BJ (cell line): ENCODE measurements at regions not wholly inside any gene's neighbourhood (a gene's known extent, or its start where the extent isn't known, plus 50 kb on each side); places are given as distances from the start of the nearest gene placed in this dataset.

ENCODE experiments used
- CTCF ChIA-PET: fragments of 350-600 bp; formaldehyde crosslinking; extraction: SDS; loops from one replicate; lab custom pipeline; 2021; ENCODE audit warnings: antibody characterized with exemption, inconsistent platforms; lab: Yijun Ruan, JAX
- POLR2A ChIA-PET: fragments of 300-600 bp; sonication (Branson Sonifier 250); formaldehyde crosslinking; extraction: SDS; loops from one replicate; lab custom pipeline; 2021; ENCODE audit warnings: antibody characterized with exemption; lab: Charles Lee
- DNase-seq: peaks from one replicate; pipeline ENCODE4 v3.0.0-alpha.2; 2011; ENCODE audit warnings: low read depth
- H3K27me3 ChIP-seq: 2 replicates; pipeline ENCODE4 v1.6.0; 2011; ENCODE audit warnings: low read length; ENCODE audit not compliant: control insufficient read depth, insufficient read depth
- H3K36me3 ChIP-seq: 2 replicates; pipeline ENCODE4 v1.5.1; 2011; ENCODE audit warnings: low read length; ENCODE audit not compliant: control insufficient read depth, insufficient read depth
- H3K4me3 ChIP-seq: 2 replicates; pipeline ENCODE4 v1.5.1; 2011; ENCODE audit warnings: low read depth, mild to moderate bottlenecking, control low read depth, low read length
- CTCF ChIP-seq: IDR thresholded peaks from 2 replicates; pipeline ENCODE4 v1.5.1; 2011; ENCODE audit warnings: low read depth, mild to moderate bottlenecking, control low read depth, inconsistent platforms, low read length, moderate library complexity; ENCODE audit not compliant: insufficient read depth

- TF ChIP-seq CTCF, result no peak
- Histone ChIP-seq H3K36me3 (no peaks in the 10 kb centered on the region), H3K4me3 (no peak overlapping the region), H3K27me3 (no peaks in the 10 kb centered on the region)
- ChIA-PET POLR2A (no interaction called here), CTCF (interaction anchor here (0.6 to 2.8 kb wide), 7 partner anchors 7 to 84 kb away, joined by 3 to 8 read pairs (median 4); no protein-coding TSS in a partner anchor)
- DNase-seq, result no peak
Measured at GRCh38 chr6:25035512-25036435, 100.0 kb upstream of the RIPOR2 start.

- TF ChIP-seq CTCF, result no peak
- Histone ChIP-seq H3K36me3 (no peaks in the 10 kb centered on the region), H3K27me3 (no peaks in the 10 kb centered on the region), H3K4me3 (no peak overlapping the region)
- POLR2A ChIA-PET, result no interaction called here
- CTCF ChIA-PET, result interaction anchor here (0.7 to 2.8 kb wide), 6 partner anchors 8 to 31 kb away, joined by 3 to 8 read pairs (median 4); no protein-coding TSS in a partner anchor
- no peak for DNase-seq
Measured at GRCh38 chr6:25036461-25036860, 100.7 kb upstream of the RIPOR2 start.

GRCh38 chr6:25038300-25038699 lies 102.5 kb upstream of the RIPOR2 start:
- no peaks in the 10 kb centered on the region for H3K27me3 ChIP-seq
- H3K36me3 ChIP-seq, result no peaks in the 10 kb centered on the region
- ChIA-PET POLR2A (no interaction called here), CTCF (interaction anchor here (1.5 kb wide), 1 partner anchor 182 kb away, joined by 5 read pairs; no protein-coding TSS in a partner anchor)
- no peak overlapping the region for H3K4me3 ChIP-seq
- no peak for TF ChIP-seq CTCF
- DNase-seq, result no peak

- H3K27me3 ChIP-seq, result no peaks in the 10 kb centered on the region
- ChIA-PET CTCF (interaction anchor here (1.5 kb wide), 1 partner anchor 183 kb away, joined by 5 read pairs; no protein-coding TSS in a partner anchor), POLR2A (no interaction called here)
- TF ChIP-seq CTCF, result no peak
- no peaks in the 10 kb centered on the region for H3K36me3 ChIP-seq
- no peak overlapping the region for H3K4me3 ChIP-seq
- DNase-seq, result no peak
Measured at GRCh38 chr6:25038999-25039398, 103.2 kb upstream of the RIPOR2 start.

GRCh38 chr6:25041485-25042035 lies 105.8 kb upstream of the RIPOR2 start:
- no peak for TF ChIP-seq CTCF
- no peak for DNase-seq
- Histone ChIP-seq H3K36me3 (no peaks in the 10 kb centered on the region), H3K27me3 (no peaks in the 10 kb centered on the region), H3K4me3 (no peak overlapping the region)
- CTCF ChIA-PET, result interaction anchor here (0.6 kb wide), 2 partner anchors 14 to 50 kb away, joined by 3 read pairs; no protein-coding TSS in a partner anchor
- POLR2A ChIA-PET, result no interaction called here
